Activated CD8-positive, alpha-beta memory T cell treated with anti-CD3 and anti-CD28 coated beads for 48 hours (primary cell): ENCODE measurements at regions not wholly inside any gene's neighbourhood (a gene's known extent, or its start where the extent isn't known, plus 50 kb on each side); places are given as distances from the start of the nearest gene placed in this dataset.

Experiments
- DNase-seq, 3 experiments: peaks; one replicate each; pipeline ENCODE4 v3.0.0-alpha.2; 2020; ENCODE audit warnings: low read depth in 2 of 3, low spot score in 2 of 3

DNA sequence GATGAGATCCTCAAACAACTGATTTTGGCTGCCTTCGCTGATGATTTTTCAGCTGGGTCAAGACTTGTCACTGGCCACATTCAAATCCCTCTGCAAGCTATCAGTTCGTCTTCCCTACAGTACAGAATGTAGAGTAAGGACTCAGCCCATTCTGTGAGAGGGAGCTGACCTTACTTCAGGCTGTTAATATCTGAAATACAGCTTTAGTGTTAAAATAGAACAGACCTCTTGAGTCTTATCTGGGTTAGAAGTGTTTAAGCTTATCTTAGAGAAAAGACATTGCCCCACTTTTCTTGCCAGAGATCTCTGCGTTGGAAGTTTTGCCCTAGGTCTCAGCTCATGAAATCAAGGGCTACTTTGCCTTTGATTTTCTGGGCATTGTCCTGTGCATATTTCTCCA is 383.4 kb upstream of the LARGE1 start:
- no peak for DNase-seq

- DNase-seq, result no peak
These were observed 386.1 kb upstream of the LARGE1 start for GRCh38 chr22:34306361-34306760.

- no peak for DNase-seq
These were observed 387.8 kb upstream of the LARGE1 start for GRCh38 chr22:34308101-34308500.

DNA sequence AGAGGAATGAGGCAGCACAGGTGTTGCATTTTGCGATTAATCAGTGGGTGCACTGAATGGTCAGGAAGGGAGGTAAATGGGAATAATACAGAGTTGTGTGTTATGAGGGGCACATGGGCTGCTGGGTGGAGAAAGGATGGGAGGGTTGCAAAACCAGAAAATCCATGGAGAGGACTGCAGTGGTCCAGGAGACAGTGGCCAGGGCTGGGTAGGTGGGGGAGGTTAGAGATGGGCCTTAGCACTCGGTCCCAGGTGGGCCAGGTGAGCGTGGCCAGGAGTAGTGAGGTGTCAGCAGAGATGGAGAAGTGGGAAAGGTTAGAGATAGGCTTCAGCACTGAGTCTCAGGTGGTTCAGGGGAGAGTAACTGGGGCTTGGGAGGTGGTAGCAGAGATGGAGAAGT is 399.1 kb upstream of the LARGE1 start:
- DNase-seq, result no peak

DNA sequence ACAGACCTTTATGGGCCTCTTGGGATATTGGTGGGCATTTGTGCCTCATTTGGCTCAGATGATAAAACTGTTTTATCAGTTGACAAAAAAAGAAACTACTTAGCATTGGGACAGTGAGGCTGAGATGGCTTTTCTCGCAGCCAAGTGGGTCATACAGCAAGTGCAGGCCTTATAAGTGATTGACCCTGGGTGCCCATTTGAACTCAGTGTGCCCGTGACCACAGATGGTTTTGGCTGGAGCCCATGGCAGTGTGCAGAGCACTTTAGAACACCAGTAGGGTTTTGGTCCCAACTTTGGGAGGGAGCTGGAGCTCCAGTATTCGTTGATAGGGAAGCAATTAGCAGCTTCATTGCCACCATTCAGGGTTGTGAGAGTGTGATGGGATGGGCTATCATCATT is 404.5 kb upstream of the LARGE1 start:
- no peak for DNase-seq

- no peak for DNase-seq
These were observed 406.6 kb upstream of the LARGE1 start for GRCh38 chr22:34326901-34327300.

- DNase-seq, result no peak
These were observed 410.2 kb upstream of the LARGE1 start for GRCh38 chr22:34330432-34330831.

- DNase-seq, result no peak
These were observed 413.0 kb upstream of the LARGE1 start for GRCh38 chr22:34333285-34333684.

DNA sequence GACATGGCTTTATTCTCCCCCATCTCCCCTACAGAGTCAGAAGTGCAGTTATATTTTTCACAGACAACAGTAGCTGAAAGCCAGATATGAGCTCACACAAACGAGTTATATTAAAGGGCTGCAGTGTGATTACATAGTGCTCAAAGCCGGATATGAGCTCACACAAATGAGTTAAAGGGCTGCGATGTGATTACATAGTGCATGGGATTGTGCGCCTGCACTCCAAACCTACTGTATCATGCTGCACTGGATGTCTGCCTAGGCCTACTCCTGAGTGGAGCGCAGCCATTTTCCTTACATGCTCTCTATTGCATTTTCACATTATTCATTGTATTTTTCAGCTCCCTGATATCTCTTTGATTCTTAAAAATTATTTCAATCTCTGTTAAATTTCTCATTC is 414.6 kb upstream of the LARGE1 start:
- no peak for DNase-seq

DNA sequence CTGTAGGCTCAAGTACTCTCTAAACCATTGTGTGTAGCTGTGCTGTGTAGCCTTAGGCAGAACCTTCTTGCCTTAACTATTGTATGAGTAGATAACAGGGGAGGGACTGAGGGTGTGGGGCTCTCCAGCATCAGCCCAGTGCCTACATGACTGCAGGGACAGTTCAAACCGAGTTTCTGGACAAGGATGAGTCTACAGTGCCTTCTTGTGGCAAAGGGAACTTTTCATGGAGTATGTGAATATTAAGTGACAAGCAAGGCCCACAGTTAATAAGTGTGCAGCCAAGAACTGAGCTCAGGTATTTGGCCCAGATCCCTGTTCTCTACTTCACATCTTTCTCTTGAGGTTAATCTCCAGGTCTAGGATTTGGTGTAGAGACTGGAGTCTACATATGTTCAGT is 424.4 kb upstream of the LARGE1 start:
- DNase-seq, result no peak

- DNase-seq, result no peak
These were observed 434.0 kb upstream of the LARGE1 start for GRCh38 chr22:34354071-34354817.

- DNase-seq, result no peak
These were observed 436.2 kb upstream of the LARGE1 start for GRCh38 chr22:34356481-34356880.

DNA sequence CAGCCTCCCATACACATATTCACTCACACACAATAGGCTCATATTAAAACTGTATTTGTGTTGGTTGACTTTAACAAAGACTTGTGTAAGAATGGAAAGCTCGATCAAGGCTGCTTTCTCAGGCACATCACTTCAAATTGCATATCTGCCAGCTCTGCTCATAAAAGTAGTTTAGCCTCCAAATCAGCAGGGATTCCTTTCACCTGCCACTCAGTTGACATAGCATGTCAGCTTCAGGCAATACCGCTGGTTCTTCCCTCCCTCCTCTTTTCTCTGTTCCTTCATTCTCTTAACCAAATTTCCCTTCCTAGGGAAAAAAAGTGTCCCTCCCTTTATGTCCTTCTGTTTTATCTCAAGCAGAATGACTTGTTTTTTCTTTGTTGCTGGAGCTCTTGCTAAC is 450.4 kb upstream of the LARGE1 start:
- DNase-seq, result no peak

GRCh38 chr22:34379825-34380224 is 459.5 kb upstream of the LARGE1 start:
- DNase-seq, result no peak

DNA sequence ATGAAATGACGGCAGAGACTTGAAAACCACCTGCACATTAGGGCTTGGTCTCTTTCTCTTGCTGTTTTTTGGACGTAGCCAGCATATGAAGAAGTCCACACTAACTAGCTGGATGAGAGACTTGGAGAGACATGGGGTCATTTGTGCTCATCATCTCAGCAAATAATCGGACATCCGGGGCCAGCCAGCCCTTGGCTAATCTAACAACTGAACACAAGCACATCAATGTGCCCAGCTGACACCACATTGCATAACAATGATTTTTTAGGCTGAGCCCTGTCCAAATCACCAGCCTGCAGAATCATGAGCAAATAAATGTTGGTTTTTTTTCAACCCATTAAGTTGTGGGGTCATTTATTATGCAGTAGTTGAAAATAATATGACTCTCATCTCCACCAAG is 460.3 kb upstream of the LARGE1 start:
- no peak for DNase-seq

GRCh38 chr22:34390400-34390799 is 470.1 kb upstream of the LARGE1 start:
- no peak for DNase-seq

DNA sequence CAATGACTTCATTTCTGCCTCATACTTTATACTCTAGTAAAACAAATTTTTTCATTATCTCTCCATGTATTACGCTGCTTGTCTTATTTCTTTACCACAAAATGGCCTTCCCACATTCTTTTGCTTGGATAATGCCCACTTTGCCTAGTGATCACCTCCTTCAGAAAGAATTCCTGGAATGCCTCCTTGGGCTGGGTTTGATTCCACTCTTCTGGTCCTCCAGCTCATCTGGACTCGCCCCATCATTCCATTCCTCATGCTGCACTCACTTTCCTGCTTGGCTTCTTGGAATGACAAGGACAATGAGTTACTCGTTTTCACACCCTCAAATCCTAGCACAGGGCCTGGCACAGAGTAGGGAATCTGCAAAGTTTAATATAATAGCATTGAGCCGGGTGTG is 475.1 kb upstream of the LARGE1 start:
- DNase-seq, result no peak

DNA sequence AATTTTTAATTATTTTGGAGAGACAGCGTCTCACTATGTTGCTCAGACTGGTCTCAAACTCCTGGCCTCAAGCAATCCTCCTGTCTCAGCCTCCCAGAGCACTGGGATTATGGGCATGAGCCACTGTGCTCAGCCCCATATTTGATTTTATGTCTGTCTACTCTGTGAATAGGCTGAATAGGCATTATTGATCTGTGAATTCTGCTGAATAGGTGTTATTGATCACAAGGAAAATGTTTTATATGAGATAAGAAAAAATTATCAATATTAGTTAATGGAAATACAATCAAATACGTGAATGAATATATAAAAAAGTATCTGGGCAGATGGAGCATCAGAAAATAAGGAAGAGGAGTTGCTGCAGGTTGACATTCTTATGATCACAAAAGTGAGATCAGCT is 483.4 kb upstream of the LARGE1 start:
- DNase-seq, result no peak

GRCh38 chr22:34410111-34410510 is 489.8 kb upstream of the LARGE1 start:
- no peak for DNase-seq

GRCh38 chr22:34414467-34415440 is 494.5 kb upstream of the LARGE1 start:
- no peak for DNase-seq

DNA sequence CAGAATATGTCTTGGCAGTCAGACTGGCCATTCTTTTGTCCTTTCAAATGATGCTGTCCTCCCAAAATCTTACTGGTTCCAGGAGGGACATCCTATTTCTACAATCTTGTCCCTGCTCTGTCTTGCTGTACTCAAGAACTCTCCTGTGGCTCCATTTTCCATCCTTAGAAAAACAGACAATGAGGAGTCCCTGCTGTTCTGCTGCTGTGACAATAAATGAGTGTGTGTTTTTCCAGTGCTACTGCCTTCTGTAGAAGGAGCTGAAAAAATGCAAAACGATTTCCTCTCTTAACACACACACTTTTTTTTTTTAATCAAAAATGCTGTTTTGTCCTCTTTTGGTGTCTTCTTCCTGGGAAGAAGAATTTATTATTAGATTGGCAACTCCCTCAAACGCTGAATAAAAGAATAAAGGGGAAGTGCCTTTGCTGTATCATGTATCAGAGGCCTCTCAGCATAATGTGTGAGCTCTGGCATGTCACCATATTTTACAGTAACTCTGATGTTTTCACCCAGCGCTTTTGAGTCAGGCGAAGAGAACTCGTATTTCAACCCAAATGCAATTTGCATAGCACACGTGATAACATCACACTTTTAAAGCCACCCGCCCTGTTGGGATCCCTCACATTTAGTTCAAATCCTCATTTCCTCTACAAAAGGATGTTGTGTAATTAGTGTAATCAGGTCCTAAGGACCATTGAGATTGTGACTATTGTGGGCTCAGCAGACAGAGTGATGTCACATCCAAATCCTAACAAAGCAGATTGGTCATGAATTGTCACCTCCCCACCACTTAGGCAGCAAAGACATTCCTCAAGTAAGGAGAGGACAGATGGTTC is 496.0 kb upstream of the LARGE1 start:
- DNase-seq, result no peak
